Endothelial cell (in vitro differentiated cells): ENCODE measurements at regions not wholly inside any gene's neighbourhood (a gene's known extent, or its start where the extent isn't known, plus 50 kb on each side); places are given as distances from the start of the nearest gene placed in this dataset.

Experiments used
- DNase-seq: peaks from one replicate; pipeline ENCODE4 v3.0.0; 2021; ENCODE audit warnings: low spot score
- H3K27ac Mint-ChIP-seq: one replicate; pipeline ENCODE4 v1.8.0; 2021; ENCODE audit warnings: mixed read lengths, inconsistent platforms; ENCODE audit not compliant: unreplicated experiment
- H3K27me3 Mint-ChIP-seq: one replicate; pipeline ENCODE4 v1.8.0; 2021; ENCODE audit warnings: mild to moderate bottlenecking, moderate library complexity, mixed read lengths, inconsistent platforms; ENCODE audit not compliant: unreplicated experiment
- H3K36me3 Mint-ChIP-seq: one replicate; pipeline ENCODE4 v1.8.0; 2021; ENCODE audit warnings: mild to moderate bottlenecking, low read depth, mixed read lengths, inconsistent platforms; ENCODE audit not compliant: unreplicated experiment
- H3K4me1 Mint-ChIP-seq: one replicate; pipeline ENCODE4 v1.8.0; 2021; ENCODE audit warnings: mild to moderate bottlenecking, mixed read lengths, inconsistent platforms; ENCODE audit not compliant: unreplicated experiment
- H3K4me3 Mint-ChIP-seq: one replicate; pipeline ENCODE4 v1.8.0; 2021; ENCODE audit warnings: mild to moderate bottlenecking, mixed read lengths, inconsistent platforms; ENCODE audit not compliant: unreplicated experiment
- H3K9me3 Mint-ChIP-seq: one replicate; pipeline ENCODE4 v1.8.0; 2021; ENCODE audit warnings: mixed read lengths, inconsistent platforms; ENCODE audit not compliant: unreplicated experiment
- TF ChIP-seq, protein P1 (sequence below): fragments of 200-600 bp; sonication (generic); IDR thresholded peaks from one replicate; pipeline ENCODE4 v1.5.0; 2021; ENCODE audit warnings: antibody characterized with exemption; ENCODE audit not compliant: unreplicated experiment

DNA sequence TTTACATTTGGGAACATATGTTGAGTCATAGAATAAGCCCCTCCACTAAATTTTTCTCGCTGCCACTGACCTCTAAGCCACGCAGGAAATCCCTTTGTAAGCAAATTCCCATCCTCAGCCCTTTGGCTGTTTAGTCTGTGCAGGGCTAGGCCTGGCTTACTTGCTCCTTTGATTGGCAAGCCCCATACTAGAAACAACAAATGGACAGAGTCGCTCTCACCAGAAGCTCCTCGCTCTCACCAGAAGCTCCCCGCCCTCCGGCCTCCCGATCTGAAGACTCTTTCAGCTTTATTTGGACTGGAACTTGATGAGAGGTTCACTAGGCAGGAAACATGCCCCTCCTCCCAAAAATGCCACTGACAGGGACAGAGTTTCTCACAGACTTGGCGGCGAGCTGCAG lies 149.2 kb upstream of the EXOC2 start:
- TF ChIP-seq, protein P1, sequence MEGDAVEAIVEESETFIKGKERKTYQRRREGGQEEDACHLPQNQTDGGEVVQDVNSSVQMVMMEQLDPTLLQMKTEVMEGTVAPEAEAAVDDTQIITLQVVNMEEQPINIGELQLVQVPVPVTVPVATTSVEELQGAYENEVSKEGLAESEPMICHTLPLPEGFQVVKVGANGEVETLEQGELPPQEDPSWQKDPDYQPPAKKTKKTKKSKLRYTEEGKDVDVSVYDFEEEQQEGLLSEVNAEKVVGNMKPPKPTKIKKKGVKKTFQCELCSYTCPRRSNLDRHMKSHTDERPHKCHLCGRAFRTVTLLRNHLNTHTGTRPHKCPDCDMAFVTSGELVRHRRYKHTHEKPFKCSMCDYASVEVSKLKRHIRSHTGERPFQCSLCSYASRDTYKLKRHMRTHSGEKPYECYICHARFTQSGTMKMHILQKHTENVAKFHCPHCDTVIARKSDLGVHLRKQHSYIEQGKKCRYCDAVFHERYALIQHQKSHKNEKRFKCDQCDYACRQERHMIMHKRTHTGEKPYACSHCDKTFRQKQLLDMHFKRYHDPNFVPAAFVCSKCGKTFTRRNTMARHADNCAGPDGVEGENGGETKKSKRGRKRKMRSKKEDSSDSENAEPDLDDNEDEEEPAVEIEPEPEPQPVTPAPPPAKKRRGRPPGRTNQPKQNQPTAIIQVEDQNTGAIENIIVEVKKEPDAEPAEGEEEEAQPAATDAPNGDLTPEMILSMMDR: no peak
- peaks cover 6% of the 10 kb centered on the region for H3K4me1 Mint-ChIP-seq
- no peak overlapping the region for H3K4me3 Mint-ChIP-seq
- peaks cover 1% of the 10 kb centered on the region for H3K27me3 Mint-ChIP-seq
- H3K9me3 Mint-ChIP-seq: no peaks in the 10 kb centered on the region
- no peak overlapping the region for H3K27ac Mint-ChIP-seq
- no peak for DNase-seq
- H3K36me3 Mint-ChIP-seq: no peaks in the 10 kb centered on the region

DNA sequence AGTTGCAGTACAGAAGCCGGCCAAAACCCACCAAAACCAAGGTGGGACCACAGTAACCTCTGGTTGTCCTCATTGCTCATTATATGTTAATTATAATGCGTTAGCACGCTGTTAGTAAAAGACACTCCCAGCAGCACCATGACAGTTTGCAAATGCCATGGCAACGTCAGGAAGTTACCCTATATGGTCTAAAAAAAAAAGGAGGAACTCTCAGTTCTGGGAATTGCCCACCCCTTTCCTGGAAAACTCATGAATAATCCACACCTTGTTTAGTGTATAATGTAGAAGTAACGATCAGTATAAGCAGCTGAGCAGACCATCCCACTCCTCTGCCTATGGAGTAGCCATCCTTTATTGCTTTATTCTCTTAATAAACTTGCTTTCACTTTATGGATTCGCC lies 148.6 kb upstream of the EXOC2 start:
- Mint-ChIP-seq H3K36me3 (no peaks in the 10 kb centered on the region), H3K27ac (no peak overlapping the region), H3K9me3 (no peaks in the 10 kb centered on the region), H3K27me3 (peaks cover 4% of the 10 kb centered on the region), H3K4me3 (no peak overlapping the region), H3K4me1 (peaks cover 6% of the 10 kb centered on the region)
- TF ChIP-seq, protein P1: no peak
- DNase-seq: no peak

DNA sequence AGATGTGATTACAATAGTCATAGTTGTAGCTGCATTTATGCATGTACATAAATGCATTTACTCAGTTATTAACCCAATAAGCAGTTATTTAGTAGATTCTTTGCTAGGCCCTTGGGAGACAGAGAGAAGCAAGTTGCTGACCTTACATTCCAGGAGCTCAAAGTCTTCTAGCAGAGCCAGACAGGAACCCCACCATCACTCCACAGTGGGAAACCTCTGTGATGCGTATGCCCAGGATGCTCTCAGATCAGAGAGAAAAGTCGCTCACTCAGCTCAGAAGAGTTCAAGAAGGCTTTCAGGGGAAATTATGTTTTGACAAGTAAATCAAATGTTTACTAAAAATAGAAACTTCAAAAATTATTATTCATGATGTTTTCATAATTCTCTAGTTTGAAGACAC lies 146.3 kb upstream of the EXOC2 start:
- no peak overlapping the region for H3K4me3 Mint-ChIP-seq
- H3K27ac Mint-ChIP-seq: no peak overlapping the region
- peaks cover 2% of the 10 kb centered on the region for H3K27me3 Mint-ChIP-seq
- TF ChIP-seq, protein P1: no peak
- no peak for DNase-seq
- no peaks in the 10 kb centered on the region for H3K36me3 Mint-ChIP-seq
- H3K9me3 Mint-ChIP-seq: no peaks in the 10 kb centered on the region
- peaks cover 6% of the 10 kb centered on the region for H3K4me1 Mint-ChIP-seq

DNA sequence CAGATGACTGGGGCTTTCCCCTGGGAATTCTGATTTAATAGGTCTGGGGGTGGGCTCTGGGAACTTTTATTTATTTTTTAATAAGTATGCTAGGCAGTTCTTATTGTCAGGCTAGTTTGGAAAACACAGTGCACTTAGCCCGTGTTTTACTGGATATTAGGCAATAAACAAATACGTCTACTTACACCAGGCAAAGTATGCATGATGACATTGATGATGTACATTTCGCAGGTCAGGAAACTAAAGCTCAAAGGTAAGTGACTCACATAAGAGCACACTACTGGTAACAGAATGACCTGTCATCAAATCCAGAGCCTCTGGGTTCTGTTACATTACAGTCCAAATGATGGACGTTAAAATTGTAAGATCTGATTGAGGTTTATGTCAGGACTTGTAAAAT lies 144.4 kb upstream of the EXOC2 start:
- peaks cover 2% of the 10 kb centered on the region for H3K4me1 Mint-ChIP-seq

DNA sequence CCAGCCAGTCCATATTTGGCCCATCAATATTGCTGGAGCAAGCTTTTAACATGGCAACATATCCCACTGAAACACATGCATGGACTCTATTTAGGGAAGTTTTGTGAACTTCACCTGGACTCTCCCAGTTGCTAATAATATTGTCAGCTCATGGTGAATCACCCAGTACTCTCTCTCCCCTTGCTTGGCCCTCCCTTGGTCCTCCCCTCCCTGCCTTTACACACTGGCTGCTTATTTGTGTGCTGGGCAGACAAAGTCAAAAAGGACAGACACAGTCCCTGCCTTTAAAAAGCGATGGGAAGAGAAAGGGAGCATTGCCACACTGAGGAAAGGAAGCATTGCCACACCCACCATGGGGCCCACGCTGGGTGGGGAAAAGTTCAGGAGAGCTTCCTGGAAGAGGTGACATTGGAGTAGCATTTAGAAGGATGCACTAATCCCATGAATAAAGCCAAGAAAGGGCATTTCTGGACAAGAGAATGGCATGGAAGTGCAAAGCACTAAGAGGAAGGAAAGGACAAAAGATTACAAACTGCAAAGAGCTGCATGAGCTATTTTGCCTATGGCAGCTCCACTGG lies 143.4 kb upstream of the EXOC2 start:
- peaks cover 2% of the 10 kb centered on the region for H3K27me3 Mint-ChIP-seq
- H3K9me3 Mint-ChIP-seq: no peaks in the 10 kb centered on the region
- H3K4me1 Mint-ChIP-seq: no peaks in the 10 kb centered on the region
- no peak overlapping the region for H3K4me3 Mint-ChIP-seq
- H3K36me3 Mint-ChIP-seq: no peaks in the 10 kb centered on the region
- DNase-seq: no peak
- no peak overlapping the region for H3K27ac Mint-ChIP-seq
- TF ChIP-seq, protein P1: no peak

More for the DNA sequence above, 144.4 kb upstream of the EXOC2 start:
- no peak overlapping the region for H3K4me3 Mint-ChIP-seq
- H3K36me3 Mint-ChIP-seq: no peaks in the 10 kb centered on the region
- H3K27ac Mint-ChIP-seq: no peak overlapping the region
- H3K9me3 Mint-ChIP-seq: no peaks in the 10 kb centered on the region
- TF ChIP-seq, protein P1: no peak
- no peak for DNase-seq
- peaks cover 2% of the 10 kb centered on the region for H3K27me3 Mint-ChIP-seq
